ENCODE measurements at regions not wholly inside any gene's neighbourhood (a gene's known extent, or its start where the extent isn't known, plus 50 kb on each side); places are given as distances from the start of the nearest gene placed in this dataset.

DNA sequence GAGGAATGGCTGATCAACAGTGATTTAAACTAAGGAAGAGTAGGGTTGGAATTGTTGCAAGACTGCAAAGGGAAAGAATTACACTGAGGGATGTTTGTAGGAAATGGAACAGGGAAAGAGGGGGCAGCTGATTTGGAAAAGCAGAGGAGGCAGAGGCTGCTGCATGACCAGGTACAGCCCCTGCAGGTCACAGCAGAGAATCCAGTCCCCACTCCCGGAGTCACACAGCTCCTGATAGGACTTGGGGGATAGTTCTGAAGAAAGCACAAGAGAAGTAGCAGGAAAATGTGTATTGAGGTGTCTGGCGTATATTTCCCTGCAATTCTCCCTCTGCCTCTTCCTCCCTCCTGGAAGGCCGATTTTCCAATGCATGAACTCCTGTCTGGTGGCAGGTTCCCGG lies 92.5 kb upstream of the PDE10A start:
- Histone ChIP-seq H3K79me1 (ENCODE audit: low read depth in 1 of 2, low read length in 2 of 2) (no peaks in the 10 kb centered on the region), H3K4ac (ENCODE audit: low read depth, low read length) (no peak overlapping the region), H3K4me2 (ENCODE audit: low read depth, low read length) (no peak overlapping the region), H2BK20ac (ENCODE audit: low read depth, low read length) (no peak overlapping the region), H2AK5ac (ENCODE audit: low read depth, low read length) (no peak overlapping the region), H2BK15ac (ENCODE audit: low read depth, low read length) (no peak overlapping the region), H3K4me1 (ENCODE audit: control insufficient read depth, insufficient read depth, low read length) (no peaks in the 10 kb centered on the region), H3K9me3 (ENCODE audit: control insufficient read depth, insufficient read depth, low read length) (no peaks in the 10 kb centered on the region), H2AFZ (replicated peaks; ENCODE audit: low read length, poor library complexity) (no peak overlapping the region), H4K8ac (ENCODE audit: low read depth in 2 of 2, low read length in 2 of 2) (no peak overlapping the region), H4K5ac (ENCODE audit: low read depth, low read length) (no peak overlapping the region), H3K36me3 (ENCODE audit: control insufficient read depth, insufficient read depth, low read length) (no peaks in the 10 kb centered on the region), H3K18ac (ENCODE audit: low read depth, low read length) (no peak overlapping the region), H3K14ac (replicated peaks; ENCODE audit: low read depth, low read length) (no peak overlapping the region), H3K56ac (ENCODE audit: extremely low read depth, insufficient read depth, low read length) (no peak overlapping the region), H2AK9ac (replicated peaks; ENCODE audit: low read depth, low read length, poor library complexity) (no peak overlapping the region), H2BK5ac (ENCODE audit: low read depth, low read length, poor library complexity, severe bottlenecking) (no peak overlapping the region), H4K20me1 (ENCODE audit: insufficient read depth, low read length) (no peaks in the 10 kb centered on the region), H3K9me1 (ENCODE audit: insufficient read depth, low read length) (no peaks in the 10 kb centered on the region), H4K91ac (ENCODE audit: insufficient read depth, low read depth, low read length) (no peak overlapping the region), H3K27me3 (ENCODE audit: control insufficient read depth, insufficient read depth, low read length) (no peaks in the 10 kb centered on the region; the same call in 1 of the 2 replicates), H3K4me3 (ENCODE audit: insufficient read depth, low read depth, low read length) (no peak overlapping the region), H3K23ac (ENCODE audit: low read depth, low read length) (no peak overlapping the region), H3K9ac (ENCODE audit: low read depth, low read length) (no peak overlapping the region), H3K27ac (ENCODE audit: insufficient read depth, low read length) (no peak overlapping the region), H2BK120ac (ENCODE audit: low read depth, low read length) (no peak overlapping the region)
- 0% methylated on average over 1 of the region's 4 CpGs; no CpG with 5 or more reads in 1 of the 2 experiments for WGBS, 2 experiments (ENCODE audit: extremely low coverage in 2 of 2, insufficient read length in 1 of 2)
- CTCF ChIA-PET, result no interaction called here
- dilution Hi-C loops (cut with HindIII; ENCODE audit: low sequenced_read_pairs, unreplicated experiment) (no loop called here), in situ Hi-C loops (cut with MboI; ENCODE audit: low sequenced_read_pairs) (no loop called here), intact Hi-C loops (cut with micrococcal nuclease) (no loop called here)
- DNase-seq (no peak), ATAC-seq (ENCODE audit: low read depth) (no peak)
- POLR2A ChIA-PET (ENCODE audit: unreplicated experiment), result no interaction called here
- no TSS peak for BruUV-seq (replicated peaks)
- TF ChIP-seq MXI1 (IDR thresholded peaks at IDR 0.05; ENCODE audit: borderline replicate concordance, low read depth, low read length) (no peak), RFX5 (IDR thresholded peaks at IDR 0.05; ENCODE audit: low read depth, low read length) (no peak), FOS (IDR thresholded peaks at IDR 0.05; ENCODE audit: low read depth, low read length) (no peak), RAD21 (IDR thresholded peaks at IDR 0.05; ENCODE audit: low read length) (no peak), BHLHE40 (IDR thresholded peaks at IDR 0.05; ENCODE audit: low read depth, low read length) (no peak), NFE2L2 (IDR thresholded peaks at IDR 0.05; ENCODE audit: low read depth, low read length) (no peak), MAFK (IDR thresholded peaks at IDR 0.05; ENCODE audit: low read depth, low read length) (no peak), CHD1 (IDR thresholded peaks at IDR 0.05; ENCODE audit: low read depth, low read length) (no peak), SMC3 (IDR thresholded peaks at IDR 0.05; ENCODE audit: low read depth, low read length) (no peak), POLR2A (IDR thresholded peaks at IDR 0.05; ENCODE audit: low read depth, low read length) (no peak), RCOR1 (IDR thresholded peaks at IDR 0.05; ENCODE audit: insufficient replicate concordance, low read length) (no peak), CEBPB (IDR thresholded peaks at IDR 0.05; ENCODE audit: low read depth, low read length) (no peak), MAZ (IDR thresholded peaks at IDR 0.05; ENCODE audit: borderline replicate concordance, low read depth, low read length) (no peak)
- TF ChIP-seq, protein P1, sequence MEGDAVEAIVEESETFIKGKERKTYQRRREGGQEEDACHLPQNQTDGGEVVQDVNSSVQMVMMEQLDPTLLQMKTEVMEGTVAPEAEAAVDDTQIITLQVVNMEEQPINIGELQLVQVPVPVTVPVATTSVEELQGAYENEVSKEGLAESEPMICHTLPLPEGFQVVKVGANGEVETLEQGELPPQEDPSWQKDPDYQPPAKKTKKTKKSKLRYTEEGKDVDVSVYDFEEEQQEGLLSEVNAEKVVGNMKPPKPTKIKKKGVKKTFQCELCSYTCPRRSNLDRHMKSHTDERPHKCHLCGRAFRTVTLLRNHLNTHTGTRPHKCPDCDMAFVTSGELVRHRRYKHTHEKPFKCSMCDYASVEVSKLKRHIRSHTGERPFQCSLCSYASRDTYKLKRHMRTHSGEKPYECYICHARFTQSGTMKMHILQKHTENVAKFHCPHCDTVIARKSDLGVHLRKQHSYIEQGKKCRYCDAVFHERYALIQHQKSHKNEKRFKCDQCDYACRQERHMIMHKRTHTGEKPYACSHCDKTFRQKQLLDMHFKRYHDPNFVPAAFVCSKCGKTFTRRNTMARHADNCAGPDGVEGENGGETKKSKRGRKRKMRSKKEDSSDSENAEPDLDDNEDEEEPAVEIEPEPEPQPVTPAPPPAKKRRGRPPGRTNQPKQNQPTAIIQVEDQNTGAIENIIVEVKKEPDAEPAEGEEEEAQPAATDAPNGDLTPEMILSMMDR (conservative IDR thresholded peaks at IDR 0.05; ENCODE audit: low read depth, low read length), result no peak
- TF ChIP-seq, protein P2, sequence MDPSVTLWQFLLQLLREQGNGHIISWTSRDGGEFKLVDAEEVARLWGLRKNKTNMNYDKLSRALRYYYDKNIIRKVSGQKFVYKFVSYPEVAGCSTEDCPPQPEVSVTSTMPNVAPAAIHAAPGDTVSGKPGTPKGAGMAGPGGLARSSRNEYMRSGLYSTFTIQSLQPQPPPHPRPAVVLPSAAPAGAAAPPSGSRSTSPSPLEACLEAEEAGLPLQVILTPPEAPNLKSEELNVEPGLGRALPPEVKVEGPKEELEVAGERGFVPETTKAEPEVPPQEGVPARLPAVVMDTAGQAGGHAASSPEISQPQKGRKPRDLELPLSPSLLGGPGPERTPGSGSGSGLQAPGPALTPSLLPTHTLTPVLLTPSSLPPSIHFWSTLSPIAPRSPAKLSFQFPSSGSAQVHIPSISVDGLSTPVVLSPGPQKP (IDR thresholded peaks at IDR 0.05; ENCODE audit: borderline replicate concordance, low read depth, low read length), result no peak
